Breast epithelium (tissue), 4 donors: ENCODE measurements at regions not wholly inside any gene's neighbourhood (a gene's known extent, or its start where the extent isn't known, plus 50 kb on each side); places are given as distances from the start of the nearest gene placed in this dataset.

Source experiments
- DNase-seq, 2 donors: peaks; one replicate each; pipeline ENCODE4 v3.0.0-alpha.2; 2019; ENCODE audit warnings: low spot score in 2 of 2
- H3K27ac ChIP-seq, 2 donors: fragments of 200-600 bp; sonication (generic) in 1 of 2; one replicate each; pipeline ENCODE4 v1.5.1; 2016 to 2019; ENCODE audit warnings: mild to moderate bottlenecking in 1 of 2
- H3K27me3 ChIP-seq, 2 donors: fragments of 200-600 bp; sonication (generic) in 1 of 2; one replicate each; pipeline versions ENCODE4 v1.5.1 to v1.6.0; 2017 to 2019; ENCODE audit warnings: control low read depth in 1 of 2, mild to moderate bottlenecking in 1 of 2
- H3K36me3 ChIP-seq: fragments of 200-600 bp; one replicate; pipeline ENCODE4 v1.5.1; 2019
- H3K4me1 ChIP-seq, 2 donors: fragments of 200-600 bp; sonication (generic); one replicate each; pipeline ENCODE4 v1.5.1; 2016 to 2019; ENCODE audit warnings: control low read depth in 1 of 2
- H3K4me3 ChIP-seq, 3 donors: fragments of 200-600 bp; sonication (generic); 1 replicate in 2 of 3; 2 replicates in 1 of 3; pipeline ENCODE4 v1.5.1; 2016 to 2019; ENCODE audit warnings: mild to moderate bottlenecking in 3 of 3, moderate library complexity in 2 of 3
- H3K9me3 ChIP-seq, 2 donors: fragments of 200-600 bp; sonication (generic) in 1 of 2; one replicate each; pipeline ENCODE4 v1.5.1; 2016 to 2019; ENCODE audit warnings: control low read depth in 1 of 2
- CTCF ChIP-seq, 3 donors: fragments of 450-650 bp; IDR thresholded peaks; one replicate each; pipeline ENCODE4 v1.5.1; 2016 to 2017; ENCODE audit warnings: antibody characterized with exemption in 3 of 3, mild to moderate bottlenecking in 3 of 3, moderate library complexity in 3 of 3
- POLR2A ChIP-seq: fragments of 450-650 bp; IDR thresholded peaks from one replicate; pipeline ENCODE4 v1.6.1; 2016; ENCODE audit warnings: antibody characterized with exemption, mild to moderate bottlenecking, moderate library complexity
- POLR2AphosphoS5 ChIP-seq, 3 donors: sonication (generic); formaldehyde crosslinking; IDR thresholded peaks; one replicate each; pipeline ENCODE4 v1.6.1; 2017; ENCODE audit warnings: antibody characterized with exemption in 3 of 3
- intact Hi-C: fragments of 100-400 bp; cut with DNase I; formaldehyde crosslinking; loops from one replicate; pipeline ENCODE4 v1.15.1; 2023; ENCODE audit warnings: low total_unique reads

- Histone ChIP-seq H3K4me3 (no peak overlapping the region), H3K4me1 (peaks cover 0 to 5% of the 10 kb centered on the region in 2 donors), H3K9me3 (no peaks in the 10 kb centered on the region), H3K27ac (peak overlapping the region in 1 of 2 donors; percentile 38), H3K27me3 (no peaks in the 10 kb centered on the region), H3K36me3 (no peaks in the 10 kb centered on the region)
- intact Hi-C loops = no loop called here
- no peak for TF ChIP-seq POLR2A
- no peak for TF ChIP-seq POLR2AphosphoS5 (IDR thresholded peaks at IDR 0.05)
- TF ChIP-seq CTCF (IDR thresholded peaks at IDR 0.05) = no peak
- DNase-seq = no peak
Measured at GRCh38 chr5:67963789-67964519, 251.6 kb upstream of the PIK3R1 start.

- no peak for DNase-seq
- no peak overlapping the region for H3K27ac ChIP-seq
- H3K4me1 ChIP-seq = peaks cover 0 to 5% of the 10 kb centered on the region in 2 donors
- no peaks in the 10 kb centered on the region for H3K27me3 ChIP-seq
- no peak overlapping the region for H3K4me3 ChIP-seq
- intact Hi-C loops = no loop called here
- H3K36me3 ChIP-seq = no peaks in the 10 kb centered on the region
- no peak for TF ChIP-seq POLR2AphosphoS5 (IDR thresholded peaks at IDR 0.05)
- no peak for TF ChIP-seq CTCF (IDR thresholded peaks at IDR 0.05)
- no peak for TF ChIP-seq POLR2A
- H3K9me3 ChIP-seq = no peaks in the 10 kb centered on the region
Measured at GRCh38 chr5:67960939-67961338, 254.6 kb upstream of the PIK3R1 start.

- TF ChIP-seq POLR2A (no peak), CTCF (IDR thresholded peaks at IDR 0.05) (no peak), POLR2AphosphoS5 (IDR thresholded peaks at IDR 0.05) (no peak)
- H3K36me3 ChIP-seq = no peaks in the 10 kb centered on the region
- H3K9me3 ChIP-seq = no peaks in the 10 kb centered on the region
- intact Hi-C loops = no loop called here
- no peaks in the 10 kb centered on the region for H3K4me1 ChIP-seq
- no peak overlapping the region for H3K27ac ChIP-seq
- DNase-seq = no peak
- no peaks in the 10 kb centered on the region for H3K27me3 ChIP-seq
- no peak overlapping the region for H3K4me3 ChIP-seq
Measured at GRCh38 chr5:67957374-67957773, 258.2 kb upstream of the PIK3R1 start.

GRCh38 chr5:67954351-67954750 lies 261.2 kb upstream of the PIK3R1 start:
- no peaks in the 10 kb centered on the region for H3K4me1 ChIP-seq
- H3K36me3 ChIP-seq = no peaks in the 10 kb centered on the region
- intact Hi-C loops = no loop called here
- no peak overlapping the region for H3K27ac ChIP-seq
- H3K9me3 ChIP-seq = no peaks in the 10 kb centered on the region
- H3K4me3 ChIP-seq = no peak overlapping the region
- no peak for DNase-seq
- no peaks in the 10 kb centered on the region for H3K27me3 ChIP-seq
- TF ChIP-seq POLR2A (no peak), POLR2AphosphoS5 (IDR thresholded peaks at IDR 0.05) (no peak), CTCF (IDR thresholded peaks at IDR 0.05) (no peak)

- no peak for DNase-seq
- Histone ChIP-seq H3K27me3 (no peaks in the 10 kb centered on the region), H3K4me3 (no peak overlapping the region), H3K9me3 (no peaks in the 10 kb centered on the region), H3K27ac (no peak overlapping the region), H3K36me3 (no peaks in the 10 kb centered on the region), H3K4me1 (no peaks in the 10 kb centered on the region)
- TF ChIP-seq POLR2AphosphoS5 (IDR thresholded peaks at IDR 0.05) = no peak
- no peak for TF ChIP-seq CTCF (IDR thresholded peaks at IDR 0.05)
- no peak for TF ChIP-seq POLR2A
- intact Hi-C loops = no loop called here
Measured at GRCh38 chr5:67942421-67942820, 273.1 kb upstream of the PIK3R1 start.
